ENCODE measurements at regions not wholly inside any gene's neighbourhood (a gene's known extent, or its start where the extent isn't known, plus 50 kb on each side); places are given as distances from the start of the nearest gene placed in this dataset.

DNA sequence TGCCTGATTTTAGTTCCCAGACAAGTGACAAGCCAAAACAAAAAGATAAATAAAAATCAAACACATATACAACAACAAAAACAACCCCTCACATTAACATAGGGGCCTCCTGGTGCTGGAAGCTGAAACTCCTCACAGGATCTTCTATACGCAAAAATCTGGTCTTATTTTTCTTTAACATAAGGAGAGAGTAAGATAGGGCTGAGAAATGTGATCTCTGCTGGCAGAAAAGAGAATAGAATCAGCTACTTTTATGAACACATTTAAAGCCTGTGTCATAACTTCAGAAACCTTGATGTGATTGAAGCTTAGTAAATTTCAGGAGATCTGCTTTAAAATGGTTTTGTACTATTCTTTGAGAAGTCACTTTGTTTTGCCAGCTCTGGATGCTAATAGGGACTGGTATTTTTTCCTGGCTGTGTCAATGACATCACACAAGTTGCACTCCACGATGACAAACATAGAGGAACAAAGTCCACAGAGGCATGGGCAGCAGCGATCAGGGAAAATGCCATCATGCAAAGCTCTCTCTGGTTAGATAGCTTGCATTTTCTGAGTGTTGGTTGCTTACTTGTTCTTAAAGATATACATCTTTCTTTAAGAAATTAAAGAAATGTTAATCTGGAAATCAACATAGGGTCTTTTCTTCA lies 176.6 kb upstream of the SP4 start:
- no peak for DNase-seq
- ATAC-seq, result no peak
- Histone ChIP-seq H3K27me3 (ENCODE audit: control insufficient read depth, insufficient read depth) (peaks cover 4% of the 10 kb centered on the region), H3K4me1 (ENCODE audit: control insufficient read depth, insufficient read depth, low read length) (no peaks in the 10 kb centered on the region), H3K27ac (ENCODE audit: low read length) (no peak overlapping the region), H3K9me3 (ENCODE audit: control insufficient read depth, low read length) (no peaks in the 10 kb centered on the region), H3K4me3 (ENCODE audit: low read length) (no peak overlapping the region)
- WGBS, result 19% methylated on average over 3 of the region's 3 CpGs
- intact Hi-C loops (cut with DNase I), result loop anchor here in 3 of 4 donors (5.0 to 10.0 kb wide), 3 partner anchors 254 to 474 kb away; partner anchors contain the start of gene SP8 (in 1 of the 3)

DNA sequence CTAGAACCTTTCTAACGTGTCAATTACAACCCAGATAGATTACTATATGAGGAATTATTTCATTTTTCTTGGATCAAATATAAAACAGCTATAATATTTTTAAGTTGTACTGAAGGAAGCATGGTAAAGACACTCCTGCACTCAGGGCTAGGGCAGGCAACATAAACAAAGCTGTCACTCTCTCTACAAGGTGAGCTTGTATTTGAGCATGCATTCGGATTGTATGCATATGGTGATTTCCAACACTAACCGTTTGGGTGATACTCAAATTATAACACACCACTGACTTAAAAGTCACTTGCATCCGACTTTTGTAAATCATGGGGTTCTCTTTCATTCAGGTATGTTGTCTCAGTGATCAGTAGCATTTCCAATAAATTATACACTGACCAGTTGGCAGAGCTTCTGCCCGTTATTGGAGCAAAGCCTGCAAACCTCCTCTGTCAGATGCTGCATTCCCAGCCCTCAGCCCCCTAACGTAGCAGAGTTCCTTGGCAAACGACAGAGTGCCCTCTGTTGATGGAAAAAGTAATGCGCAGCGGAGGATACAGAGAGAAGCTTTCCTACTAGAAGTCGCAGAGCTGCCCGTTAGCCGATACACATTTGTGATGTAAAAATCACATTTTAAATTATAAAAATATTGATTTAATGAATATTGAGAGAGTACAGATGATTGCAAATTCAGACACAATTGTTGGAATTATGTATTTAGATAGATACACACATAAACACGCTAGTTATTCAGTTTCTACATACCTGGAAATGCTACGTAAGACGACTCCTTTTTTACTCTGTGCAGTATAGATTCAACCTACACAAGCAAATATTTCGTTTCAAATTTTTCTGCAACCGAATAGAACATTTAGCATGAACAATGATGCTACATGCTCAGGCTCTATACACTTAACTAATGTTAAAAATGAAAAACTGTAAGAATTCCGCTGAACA lies 173.9 kb upstream of the SP4 start:
- no peak for ATAC-seq
- Histone ChIP-seq H3K27me3 (ENCODE audit: control insufficient read depth, insufficient read depth) (no peaks in the 10 kb centered on the region), H3K27ac (ENCODE audit: low read length) (no peak overlapping the region), H3K9me3 (ENCODE audit: control insufficient read depth, low read length) (no peaks in the 10 kb centered on the region), H3K4me1 (ENCODE audit: control insufficient read depth, insufficient read depth, low read length) (no peaks in the 10 kb centered on the region), H3K4me3 (ENCODE audit: low read length) (no peak overlapping the region)
- peak in 2 of 3 donors; percentile 9 to 37 for DNase-seq
- WGBS, result 14% methylated on average over 18 of the region's 18 CpGs
- intact Hi-C loops (cut with DNase I), result loop anchor here in 3 of 4 donors (5.0 to 10.0 kb wide), 3 partner anchors 251 to 477 kb away; partner anchors contain the start of gene SP8 (in 1 of the 3)

DNA sequence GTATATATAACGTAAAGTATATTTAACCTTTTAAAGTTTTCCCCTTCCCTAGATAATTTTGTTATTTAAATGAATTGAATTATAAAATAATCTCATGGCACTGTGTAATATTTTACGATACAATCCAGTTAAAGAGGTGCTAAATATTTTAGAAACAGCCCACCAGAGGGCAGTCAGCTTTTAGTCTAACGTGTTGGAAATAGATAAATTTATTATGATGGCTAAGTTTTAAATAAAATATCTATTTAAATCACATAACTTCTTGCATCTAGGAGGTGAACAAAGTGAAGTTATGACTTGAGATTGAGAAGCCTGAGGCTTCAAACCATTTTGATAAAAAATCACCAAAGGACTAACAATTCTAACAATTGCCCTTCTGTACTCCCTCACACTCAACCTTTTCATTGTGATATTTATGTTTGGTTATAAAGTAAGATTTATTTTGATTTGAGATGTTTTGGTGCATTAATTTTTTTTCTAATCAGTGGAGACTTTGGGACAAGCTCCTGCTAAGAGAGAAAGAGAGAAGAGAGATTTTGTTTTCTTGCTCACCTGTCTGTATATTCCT lies 171.5 kb upstream of the SP4 start:
- no peak overlapping the region for H3K4me3 ChIP-seq (ENCODE audit: low read length)
- H3K4me1 ChIP-seq (ENCODE audit: control insufficient read depth, insufficient read depth, low read length), result no peaks in the 10 kb centered on the region
- H3K27ac ChIP-seq (ENCODE audit: low read length), result no peak overlapping the region
- ATAC-seq (no peak), DNase-seq (no peak)
- intact Hi-C loops (cut with DNase I), result loop anchor here in 3 of 4 donors (5.0 to 10.0 kb wide), 3 partner anchors 248 to 472 kb away; partner anchors contain the start of gene SP8 (in 1 of the 3)
- WGBS, result 9% methylated on average over 3 of the region's 3 CpGs
- no peaks in the 10 kb centered on the region for H3K27me3 ChIP-seq (ENCODE audit: control insufficient read depth, insufficient read depth)
- no peaks in the 10 kb centered on the region for H3K9me3 ChIP-seq (ENCODE audit: control insufficient read depth, low read length)

DNA sequence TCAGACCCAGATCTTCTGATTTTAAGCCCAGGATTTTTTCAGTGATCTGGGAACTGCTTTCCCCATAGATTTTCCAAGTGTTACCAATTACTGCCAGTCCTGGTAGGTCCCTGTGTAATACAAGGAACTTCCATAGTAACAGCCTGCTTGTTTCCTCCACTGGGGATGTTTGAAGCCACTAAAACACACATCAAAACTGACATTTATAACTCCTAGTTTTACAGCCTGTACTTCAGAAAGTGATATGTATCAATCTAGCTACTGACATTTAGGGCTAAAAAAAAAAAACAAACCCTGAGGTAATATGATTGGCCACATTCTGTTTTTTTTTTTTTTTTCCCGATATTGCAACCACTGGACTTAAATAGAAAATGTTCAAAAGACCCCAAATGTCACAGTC lies 166.9 kb upstream of the SP4 start:
- 57% methylated on average over 1 of the region's 1 CpG for WGBS
- no peak overlapping the region for H3K27ac ChIP-seq (ENCODE audit: low read length)
- intact Hi-C loops (cut with DNase I), result no loop called here
- no peaks in the 10 kb centered on the region for H3K27me3 ChIP-seq (ENCODE audit: control insufficient read depth, insufficient read depth)
- H3K9me3 ChIP-seq (ENCODE audit: control insufficient read depth, low read length), result no peaks in the 10 kb centered on the region
- no peak for ATAC-seq
- no peak overlapping the region for H3K4me3 ChIP-seq (ENCODE audit: low read length)
- DNase-seq, result no peak
- no peaks in the 10 kb centered on the region for H3K4me1 ChIP-seq (ENCODE audit: control insufficient read depth, insufficient read depth, low read length)

DNA sequence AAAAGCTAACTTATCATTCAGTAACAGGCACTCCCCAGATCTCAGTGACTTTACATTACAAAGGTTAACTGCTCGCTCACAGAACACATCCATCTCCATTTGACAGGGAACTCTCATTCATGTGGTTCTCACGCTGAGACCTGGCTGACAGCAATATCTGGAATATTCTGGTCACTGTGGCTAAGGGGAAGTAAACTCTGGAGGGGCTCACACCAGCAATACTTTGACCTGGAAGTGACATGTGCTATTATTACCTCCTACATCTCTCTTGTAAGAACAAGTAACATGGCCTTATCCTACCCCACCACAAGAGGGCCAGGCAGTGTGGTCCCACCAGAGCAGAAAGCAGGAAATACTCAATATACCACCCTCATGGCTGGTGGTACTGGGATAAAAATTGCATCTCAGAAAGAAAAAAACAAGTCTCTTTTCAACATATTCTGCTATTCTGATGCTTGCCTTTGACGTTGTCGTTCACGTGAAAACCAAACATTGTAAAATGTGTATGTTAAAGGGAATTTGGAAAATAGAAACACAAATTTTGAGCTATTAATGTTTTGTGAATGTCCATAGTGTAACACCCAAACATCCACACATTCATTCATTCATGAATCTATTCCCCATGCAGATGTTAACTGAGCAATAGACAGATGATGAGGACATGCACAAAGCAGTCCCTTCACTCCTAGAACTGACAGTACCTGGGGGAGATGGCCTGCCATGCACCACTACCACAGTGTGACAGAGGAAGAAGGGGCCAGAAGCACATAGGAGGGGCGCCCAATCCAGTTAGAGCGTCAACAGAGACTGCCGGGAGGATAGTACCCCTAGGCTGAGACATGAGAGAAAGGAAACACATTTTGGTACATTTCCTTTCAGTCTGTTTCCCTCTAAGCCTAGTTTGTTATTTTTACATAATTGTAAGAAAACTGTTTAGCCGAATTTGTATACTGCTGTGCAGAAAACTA lies 166.0 kb upstream of the SP4 start:
- ATAC-seq (peak in 1 of 2 donors; percentile 26), DNase-seq (no peak)
- no peaks in the 10 kb centered on the region for H3K4me1 ChIP-seq (ENCODE audit: control insufficient read depth, insufficient read depth, low read length)
- H3K9me3 ChIP-seq (ENCODE audit: control insufficient read depth, low read length), result no peaks in the 10 kb centered on the region
- H3K4me3 ChIP-seq (ENCODE audit: low read length), result no peak overlapping the region
- no peaks in the 10 kb centered on the region for H3K27me3 ChIP-seq (ENCODE audit: control insufficient read depth, insufficient read depth)
- intact Hi-C loops (cut with DNase I), result no loop called here
- WGBS, result 14% methylated on average over 9 of the region's 9 CpGs
- H3K27ac ChIP-seq (ENCODE audit: low read length), result no peak overlapping the region

DNA sequence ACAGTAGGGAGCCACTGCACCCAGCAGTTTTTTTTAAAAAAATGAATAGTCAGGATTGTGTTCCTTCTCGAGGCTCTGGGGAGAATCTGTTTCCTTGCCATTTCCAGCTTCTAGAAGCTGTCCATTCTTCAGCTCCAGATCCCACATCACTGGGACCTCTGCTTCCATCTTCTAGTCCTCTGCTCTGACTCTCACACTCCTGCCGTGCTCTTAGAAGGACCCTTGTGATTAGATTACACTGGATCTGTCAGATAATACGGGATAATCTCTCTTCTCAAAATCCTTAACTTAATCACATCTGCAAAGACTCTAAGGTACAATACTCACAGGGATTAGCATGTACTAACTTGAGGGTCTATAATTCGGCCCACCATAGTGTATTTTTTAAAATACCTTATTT lies 158.9 kb upstream of the SP4 start:
- ATAC-seq, result no peak
- Histone ChIP-seq H3K4me3 (ENCODE audit: low read length) (no peak overlapping the region), H3K27me3 (ENCODE audit: control insufficient read depth, insufficient read depth) (no peaks in the 10 kb centered on the region), H3K4me1 (ENCODE audit: control insufficient read depth, insufficient read depth, low read length) (no peaks in the 10 kb centered on the region), H3K27ac (ENCODE audit: low read length) (no peak overlapping the region), H3K9me3 (ENCODE audit: control insufficient read depth, low read length) (no peaks in the 10 kb centered on the region)
- 66% methylated on average over 4 of the region's 4 CpGs for WGBS
- DNase-seq, result no peak
- intact Hi-C loops (cut with DNase I), result no loop called here

DNA sequence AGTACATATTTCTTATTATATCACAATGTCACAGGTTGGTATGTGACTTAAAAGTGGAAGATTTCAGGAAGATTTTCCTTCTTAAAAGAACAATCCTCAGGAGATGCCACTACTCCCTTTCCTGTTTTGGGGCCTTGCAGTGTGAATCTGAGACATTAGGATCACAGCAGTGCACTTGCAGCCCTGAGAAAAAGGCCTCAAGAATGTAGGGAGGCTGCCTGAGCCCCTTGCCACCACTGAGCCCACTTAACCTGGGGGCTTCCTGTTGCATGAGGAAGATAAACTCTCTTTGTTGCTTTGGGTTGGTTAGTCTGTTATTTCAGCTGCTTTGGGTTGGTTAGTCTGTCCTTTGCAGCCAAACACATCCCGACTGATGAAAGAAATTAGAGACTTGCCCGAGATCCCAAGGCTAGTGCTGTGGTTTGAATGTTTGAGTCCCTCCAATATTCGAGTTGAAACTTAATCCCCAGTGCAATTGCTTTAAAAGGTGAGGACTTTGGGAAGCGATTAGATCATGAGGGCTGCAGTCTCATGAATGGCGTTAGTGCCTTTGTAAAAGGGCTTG lies 151.3 kb upstream of the SP4 start:
- no peaks in the 10 kb centered on the region for H3K9me3 ChIP-seq (ENCODE audit: control insufficient read depth, low read length)
- H3K27me3 ChIP-seq (ENCODE audit: control insufficient read depth, insufficient read depth), result no peaks in the 10 kb centered on the region
- DNase-seq (no peak), ATAC-seq (no peak)
- 57% methylated on average over 5 of the region's 5 CpGs for WGBS
- H3K4me3 ChIP-seq (ENCODE audit: low read length), result no peak overlapping the region
- intact Hi-C loops (cut with DNase I), result no loop called here
- H3K4me1 ChIP-seq (ENCODE audit: control insufficient read depth, insufficient read depth, low read length), result no peaks in the 10 kb centered on the region
- no peak overlapping the region for H3K27ac ChIP-seq (ENCODE audit: low read length)

DNA sequence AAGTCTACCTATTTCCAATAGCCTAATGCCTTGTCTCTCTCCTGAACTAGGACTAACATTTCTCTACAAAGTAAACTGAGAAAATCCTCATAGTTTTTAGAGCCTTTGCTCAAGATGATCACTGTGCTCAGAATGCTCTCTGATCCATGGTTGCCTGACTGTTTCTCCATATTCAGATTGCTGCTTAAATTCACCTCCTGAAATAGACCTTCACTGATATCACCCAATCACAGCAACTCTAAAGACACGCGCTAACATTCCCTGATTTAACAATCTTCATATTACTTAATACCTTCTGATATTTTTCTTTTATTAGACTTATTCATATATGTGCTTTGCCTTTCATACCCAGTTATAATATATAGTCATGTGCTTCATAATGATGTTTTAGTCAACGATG lies 148.9 kb upstream of the SP4 start:
- no peak for ATAC-seq
- H3K4me1 ChIP-seq (ENCODE audit: control insufficient read depth, insufficient read depth, low read length), result no peaks in the 10 kb centered on the region
- intact Hi-C loops (cut with DNase I), result no loop called here

DNA sequence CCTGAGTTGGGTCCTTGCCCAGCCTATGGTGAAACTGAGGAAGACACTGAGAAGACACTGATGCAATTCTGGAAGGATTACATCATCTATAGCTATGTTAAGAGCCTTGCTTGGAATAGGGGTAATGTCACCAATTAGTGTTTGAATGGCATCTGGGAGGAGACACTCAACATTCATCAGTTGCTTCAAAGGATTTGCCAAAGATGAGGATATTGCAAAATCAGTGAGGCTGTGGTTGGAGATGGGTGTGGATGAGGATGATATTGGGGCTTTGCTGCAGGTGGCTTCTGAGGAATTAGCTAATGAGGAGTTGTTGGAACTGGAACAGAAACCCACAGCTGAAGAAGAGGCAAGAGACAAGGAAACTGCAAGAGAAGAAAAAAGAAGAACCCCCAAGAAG lies 146.7 kb upstream of the SP4 start:
- Histone ChIP-seq H3K27me3 (ENCODE audit: control insufficient read depth, insufficient read depth) (no peaks in the 10 kb centered on the region), H3K4me3 (ENCODE audit: low read length) (no peak overlapping the region), H3K27ac (ENCODE audit: low read length) (no peak overlapping the region), H3K9me3 (ENCODE audit: control insufficient read depth, low read length) (no peaks in the 10 kb centered on the region), H3K4me1 (ENCODE audit: control insufficient read depth, insufficient read depth, low read length) (no peaks in the 10 kb centered on the region)
- DNase-seq, result no peak
- ATAC-seq, result no peak
- intact Hi-C loops (cut with DNase I), result no loop called here

More for the DNA sequence above, 148.9 kb upstream of the SP4 start:
- DNase-seq, result no peak
- Histone ChIP-seq H3K27me3 (ENCODE audit: control insufficient read depth, insufficient read depth) (no peaks in the 10 kb centered on the region), H3K9me3 (ENCODE audit: control insufficient read depth, low read length) (no peaks in the 10 kb centered on the region), H3K27ac (ENCODE audit: low read length) (no peak overlapping the region), H3K4me3 (ENCODE audit: low read length) (no peak overlapping the region)
- WGBS, result 95% methylated on average over 3 of the region's 3 CpGs

DNA sequence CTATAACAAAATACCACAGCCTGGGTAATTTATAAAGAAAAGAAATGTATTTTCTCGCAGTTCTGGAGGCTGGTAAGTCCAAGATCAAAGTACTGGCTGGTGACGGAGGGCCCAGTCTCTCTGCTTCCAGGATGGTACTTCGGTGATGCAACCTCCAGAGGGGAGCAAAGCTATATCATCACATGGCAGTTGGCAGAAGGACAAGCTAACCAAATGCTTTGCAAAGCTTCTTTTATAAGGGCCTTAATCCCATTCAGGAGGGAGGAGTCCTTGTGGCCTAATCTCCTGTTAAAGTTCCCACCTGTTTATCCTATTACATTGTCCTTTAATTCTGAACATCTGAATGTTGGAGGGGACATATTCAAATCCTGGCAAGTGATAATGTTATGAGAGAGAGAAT lies 134.1 kb upstream of the SP4 start:
- Histone ChIP-seq H3K4me3 (ENCODE audit: low read length) (no peak overlapping the region), H3K27me3 (ENCODE audit: control insufficient read depth, insufficient read depth) (no peaks in the 10 kb centered on the region), H3K27ac (ENCODE audit: low read length) (no peak overlapping the region), H3K4me1 (ENCODE audit: control insufficient read depth, insufficient read depth, low read length) (no peaks in the 10 kb centered on the region), H3K9me3 (ENCODE audit: control insufficient read depth, low read length) (no peaks in the 10 kb centered on the region)
- DNase-seq, result no peak
- WGBS, result 88% methylated on average over 3 of the region's 3 CpGs
- ATAC-seq, result no peak
- intact Hi-C loops (cut with DNase I), result no loop called here
